NCI-H146 (cell line): ENCODE measurements at regions not wholly inside any gene's neighbourhood (a gene's known extent, or its start where the extent isn't known, plus 50 kb on each side); places are given as distances from the start of the nearest gene placed in this dataset.
"Not testable (repeated sequence)": the region's sequence is repeated elsewhere in the genome, so short reads cannot be mapped to it uniquely, and the experiment has no call there.

Experiments
- DNase-seq: peaks from one replicate; lab custom pipeline; 2025; lab: John Stamatoyannopoulos, UW

- DNase-seq = not testable (repeated sequence)
Measured at GRCh38 chr3:78512786-78513185, 1255.0 kb downstream of the ROBO1 start.

GRCh38 chr3:78516437-78516836 is 1251.4 kb downstream of the ROBO1 start:
- no peak for DNase-seq

- DNase-seq = no peak
Measured at GRCh38 chr3:78516937-78517336, 1250.9 kb downstream of the ROBO1 start.

- DNase-seq = no peak
Measured at GRCh38 chr3:78517965-78518364, 1249.8 kb downstream of the ROBO1 start.

GRCh38 chr3:78519281-78519680 is 1248.5 kb downstream of the ROBO1 start:
- DNase-seq = no peak

GRCh38 chr3:78529601-78530000 is 1238.2 kb downstream of the ROBO1 start:
- no peak for DNase-seq

- DNase-seq = no peak
Measured at GRCh38 chr3:78540485-78540884, 1227.3 kb downstream of the ROBO1 start.

- DNase-seq = no peak
Measured at GRCh38 chr3:78545827-78546226, 1222.0 kb downstream of the ROBO1 start.
